HCT116 (cell line): ENCODE measurements at regions not wholly inside any gene's neighbourhood (a gene's known extent, or its start where the extent isn't known, plus 50 kb on each side); places are given as distances from the start of the nearest gene placed in this dataset.
A peak's percentile ranks its signal among the peaks of the same experiment; 100 is the strongest.

Experiments
- ATAC-seq: fragments of 200-7000 bp; cut with Tn5 transposase; 2 replicates; pipeline ENCODE4 v1.9.1; 2020; ENCODE audit warnings: mild to moderate bottlenecking, moderate library complexity
- BruUV-seq: library from RNA; stranded (reverse); fragments of 400-500 nt; replicated peaks from 2 replicates; lab custom pipeline; 2021; lab: Mats Ljungman, UMichigan
- CTCF ChIA-PET: fragments of 300-600 bp; sonication (Branson Sonifier 250); formaldehyde crosslinking; loops from one replicate; lab custom pipeline; 2021; ENCODE audit warnings: antibody characterized with exemption; lab: Charles Lee
- POLR2A ChIA-PET: fragments of 300-600, 350-600 bp; sonication (Branson Sonifier 250); formaldehyde crosslinking; loops from one replicate; lab custom pipeline; 2021; ENCODE audit warnings: antibody characterized with exemption; lab: Charles Lee
- RAD21 ChIA-PET, 2 experiments: fragments of 300-600 bp; sonication (Branson Sonifier 250); formaldehyde crosslinking; loops; one replicate each; lab custom pipeline; 2023; ENCODE audit warnings: low total read pairs in 2 of 2; ENCODE audit not compliant: uncharacterized antibody in 2 of 2, unreplicated experiment in 2 of 2, low non-redundant PET in 1 of 2; lab: Charles Lee
- DNase-seq: peaks from one replicate; pipeline ENCODE4 v3.0.0-alpha.2; 2010; ENCODE audit warnings: low read depth, low spot score
- H2AFZ ChIP-seq: fragments of 200-600 bp; shearing (Covaris generic), sonication (generic); 2 replicates; pipeline ENCODE4 v1.6.1; 2017; ENCODE audit warnings: low read depth, mixed run types, mixed read lengths, antibody characterized with exemption, low read length; ENCODE audit not compliant: poor library complexity, severe bottlenecking
- H3K27ac ChIP-seq: 2 replicates; pipeline ENCODE4 v1.5.1; 2012; ENCODE audit warnings: low read depth, low read length
- H3K27me3 ChIP-seq: fragments of 200-600 bp; sonication (generic); 2 replicates; pipeline ENCODE4 v1.6.1; 2016; ENCODE audit warnings: mixed run types, low read length, mixed read lengths; ENCODE audit not compliant: insufficient read depth
- H3K36me3 ChIP-seq, 2 experiments: fragments of 200-500 bp in 1 of 2; fragments of 200-600 bp in 1 of 2; sonication (Bioruptor generic) in 1 of 2; sonication (generic) in 1 of 2; 2 replicates each; pipeline versions ENCODE4 v1.5.1 to v1.6.1; 2014 to 2016; ENCODE audit warnings: low read length in 2 of 2, inconsistent platforms in 1 of 2, mixed read lengths in 1 of 2, mixed run types in 1 of 2; ENCODE audit not compliant: insufficient read depth in 2 of 2, control insufficient read depth in 1 of 2
- H3K4me1 ChIP-seq, 2 experiments: fragments of 200-600 bp in 1 of 2; sonication (generic) in 1 of 2; 2 replicates each; pipeline versions ENCODE4 v1.5.1 to v1.6.1; 2012 to 2017; ENCODE audit warnings: low read length in 2 of 2, inconsistent platforms in 1 of 2, mild to moderate bottlenecking in 1 of 2, mixed read lengths in 1 of 2, mixed run types in 1 of 2, moderate library complexity in 1 of 2; ENCODE audit not compliant: insufficient read depth in 2 of 2, control insufficient read depth in 1 of 2
- H3K4me2 ChIP-seq: fragments of 200-600 bp; sonication (generic); 2 replicates; pipeline ENCODE4 v1.6.1; 2017; ENCODE audit warnings: mixed run types, low read length, mixed read lengths
- H3K4me3 ChIP-seq, 2 experiments: fragments of 200-600 bp in 1 of 2; sonication (generic) in 1 of 2; replicated peaks in 1 of 2; 2 replicates each; pipeline ENCODE4 v1.5.1; 2011 to 2016; ENCODE audit warnings: low read length in 2 of 2, control low read depth in 1 of 2, low read depth in 1 of 2, mild to moderate bottlenecking in 1 of 2, mixed read lengths in 1 of 2, mixed run types in 1 of 2
- H3K79me2 ChIP-seq: fragments of 200-600 bp; sonication (generic); 2 replicates; pipeline ENCODE4 v1.6.1; 2017; ENCODE audit warnings: mild to moderate bottlenecking, mixed run types, low read length, moderate library complexity, mixed read lengths; ENCODE audit not compliant: insufficient read depth
- H3K9ac ChIP-seq: fragments of 200-600 bp; sonication (generic); 2 replicates; pipeline ENCODE4 v1.6.1; 2016; ENCODE audit warnings: low read length, mixed read lengths
- H3K9me2 ChIP-seq: fragments of 200-600 bp; sonication (generic), shearing (Covaris generic); 2 replicates; pipeline ENCODE4 v1.6.1; 2017; ENCODE audit warnings: mixed run types, mild to moderate bottlenecking, moderate library complexity; ENCODE audit not compliant: insufficient read depth
- H3K9me3 ChIP-seq, 2 experiments: fragments of 200-500 bp in 1 of 2; fragments of 200-600 bp in 1 of 2; sonication (Bioruptor generic) in 1 of 2; sonication (generic) in 1 of 2; 2 replicates each; pipeline ENCODE4 v1.6.1; 2014 to 2017; ENCODE audit warnings: low read length in 2 of 2, mixed read lengths in 2 of 2, inconsistent platforms in 1 of 2, low read depth in 1 of 2, mild to moderate bottlenecking in 1 of 2, mixed run types in 1 of 2, moderate library complexity in 1 of 2; ENCODE audit not compliant: control insufficient read depth in 1 of 2, insufficient read depth in 1 of 2
- H4K20me1 ChIP-seq: fragments of 200-600 bp; sonication (generic), shearing (Covaris generic); 2 replicates; pipeline ENCODE4 v1.6.1; 2017; ENCODE audit warnings: mixed run types, mild to moderate bottlenecking, moderate library complexity; ENCODE audit not compliant: insufficient read depth
- CBX3 ChIP-seq: IDR thresholded peaks from 2 replicates; pipeline ENCODE4 v1.6.1; 2012; ENCODE audit warnings: low read depth
- CEBPB ChIP-seq: IDR thresholded peaks from 2 replicates; pipeline ENCODE4 v1.6.1; 2012; ENCODE audit warnings: low read depth
- EGR1 ChIP-seq: IDR thresholded peaks from 2 replicates; pipeline ENCODE4 v1.6.1; 2012; ENCODE audit warnings: low read depth
- ELF1 ChIP-seq: IDR thresholded peaks from 2 replicates; pipeline ENCODE4 v1.6.1; 2012; ENCODE audit warnings: low read depth, borderline replicate concordance
- EZH2 ChIP-seq: fragments of 200-600 bp; sonication (generic); IDR thresholded peaks from 2 replicates; pipeline ENCODE4 v1.6.1; 2017; ENCODE audit warnings: antibody characterized with exemption, mixed run types
- EZH2phosphoT487 ChIP-seq: fragments of 200-600 bp; IDR thresholded peaks from 2 replicates; pipeline ENCODE4 v1.6.1; 2018; ENCODE audit warnings: antibody characterized with exemption, borderline replicate concordance
- FOSL1 ChIP-seq: IDR thresholded peaks from 2 replicates; pipeline ENCODE4 v1.6.1; 2012; ENCODE audit warnings: low read depth
- MAX ChIP-seq: IDR thresholded peaks from 2 replicates; pipeline ENCODE4 v1.6.1; 2012
- POLR2A ChIP-seq: IDR thresholded peaks from 2 replicates; pipeline ENCODE4 v1.7.0; 2011; ENCODE audit warnings: borderline replicate concordance; ENCODE audit not compliant: insufficient read depth, insufficient read length; ENCODE audit errors: extremely low read depth
- POLR2AphosphoS5 ChIP-seq: IDR thresholded peaks from 2 replicates; pipeline ENCODE4 v1.6.1; 2011; ENCODE audit warnings: mild to moderate bottlenecking, low read depth, low read length, moderate library complexity
- RAD21 ChIP-seq: IDR thresholded peaks from 2 replicates; pipeline ENCODE4 v1.6.1; 2012; ENCODE audit warnings: low read depth, mild to moderate bottlenecking
- REST ChIP-seq: IDR thresholded peaks from 2 replicates; pipeline ENCODE4 v1.6.1; 2012; ENCODE audit warnings: low read depth
- SIN3A ChIP-seq: IDR thresholded peaks from 2 replicates; pipeline ENCODE4 v1.6.1; 2012; ENCODE audit warnings: low read depth
- SRF ChIP-seq: IDR thresholded peaks from 2 replicates; pipeline ENCODE4 v1.6.1; 2012; ENCODE audit warnings: low read depth
- TCF7L2 ChIP-seq: IDR thresholded peaks from 2 replicates; pipeline ENCODE4 v1.7.0; 2011; ENCODE audit warnings: borderline replicate concordance, inconsistent platforms; ENCODE audit not compliant: insufficient read depth, insufficient read length; ENCODE audit errors: extremely low read depth
- YY1 ChIP-seq: IDR thresholded peaks from 2 replicates; pipeline ENCODE4 v1.6.1; 2011; ENCODE audit warnings: low read length, low read depth, moderate library complexity, mild to moderate bottlenecking; ENCODE audit not compliant: insufficient replicate concordance; ENCODE audit errors: extremely low read depth
- ZBTB33 ChIP-seq: IDR thresholded peaks from 2 replicates; pipeline ENCODE4 v1.6.1; 2011; ENCODE audit warnings: mild to moderate bottlenecking, low read length, moderate library complexity; ENCODE audit not compliant: insufficient replicate concordance; ENCODE audit errors: extremely low read depth
- ZFX ChIP-seq: fragments of 450-650 bp; IDR thresholded peaks from 2 replicates; pipeline ENCODE4 v1.6.1; 2017
- ZNF274 ChIP-seq: fragments of 200-500 bp; sonication (Bioruptor generic); IDR thresholded peaks from 2 replicates; pipeline ENCODE4 v1.6.1; 2014; ENCODE audit warnings: mild to moderate bottlenecking, low read depth, low read length, inconsistent platforms
- intact Hi-C: fragments of 100-400 bp; cut with micrococcal nuclease; formaldehyde crosslinking; loops from 2 replicates; pipeline ENCODE4 v1.10.0; 2022

GRCh38 chr5:57831932-57832331 is 349.3 kb upstream of the ACTBL2 start:
- POLR2A ChIA-PET: no interaction called here
- H3K4me1 ChIP-seq: peaks cover 13 to 35% of the 10 kb centered on the region in 2 experiments; a peak in 3 of 4 replicates

More at GRCh38 chr5:57831932-57832331, 349.3 kb upstream of the ACTBL2 start:
- Histone ChIP-seq H3K9ac (no peak overlapping the region), H3K79me2 (no peaks in the 10 kb centered on the region), H3K36me3 (peaks cover 0 to 5% of the 10 kb centered on the region in 2 experiments; a peak in 1 of 4 replicates), H3K4me3 (no peak overlapping the region), H3K9me3 (no peaks in the 10 kb centered on the region), H3K9me2 (no peaks in the 10 kb centered on the region), H2AFZ (peak overlapping the region; percentile 86), H3K4me2 (no peak overlapping the region), H3K27me3 (no peaks in the 10 kb centered on the region), H3K27ac (no peak overlapping the region), H4K20me1 (no peaks in the 10 kb centered on the region)
- DNase-seq (no peak), ATAC-seq (no peak)
- ChIA-PET RAD21 (no interaction called here), CTCF (no interaction called here)
- intact Hi-C loops: no loop called here
- BruUV-seq: no TSS peak
- TF ChIP-seq POLR2A: no peak
- no peak for TF ChIP-seq EZH2phosphoT487
- no peak for TF ChIP-seq ZFX
- no peak for TF ChIP-seq TCF7L2
- no peak for TF ChIP-seq SRF
- no peak for TF ChIP-seq ZBTB33
- no peak for TF ChIP-seq YY1
- TF ChIP-seq POLR2AphosphoS5: no peak
- TF ChIP-seq EZH2: no peak
- TF ChIP-seq EGR1: no peak
- TF ChIP-seq CBX3: no peak
- no peak for TF ChIP-seq MAX
- no peak for TF ChIP-seq ELF1
- TF ChIP-seq REST: no peak
- TF ChIP-seq RAD21: no peak
- TF ChIP-seq FOSL1: no peak
- TF ChIP-seq ZNF274: no peak
- TF ChIP-seq CEBPB: no peak
- TF ChIP-seq SIN3A: no peak
